A673 (cell line): ENCODE measurements at regions not wholly inside any gene's neighbourhood (a gene's known extent, or its start where the extent isn't known, plus 50 kb on each side); places are given as distances from the start of the nearest gene placed in this dataset.

Experiments used
- EZH2 ChIP-seq: fragments of 200-600 bp; sonication (generic); IDR thresholded peaks from 2 replicates; pipeline ENCODE4 v1.6.1; 2017; ENCODE audit warnings: borderline replicate concordance, low read depth, mild to moderate bottlenecking, mixed read lengths, antibody characterized with exemption, low read length; ENCODE audit not compliant: poor library complexity, severe bottlenecking
- TF ChIP-seq, protein P1 (sequence below): fragments of 300-800, 200-600 bp; sonication (generic); conservative IDR thresholded peaks from 2 replicates; pipeline ENCODE4 v1.5.1; 2017; ENCODE audit warnings: low read depth, mild to moderate bottlenecking, antibody characterized with exemption, low read length, moderate library complexity, mixed read lengths

DNA sequence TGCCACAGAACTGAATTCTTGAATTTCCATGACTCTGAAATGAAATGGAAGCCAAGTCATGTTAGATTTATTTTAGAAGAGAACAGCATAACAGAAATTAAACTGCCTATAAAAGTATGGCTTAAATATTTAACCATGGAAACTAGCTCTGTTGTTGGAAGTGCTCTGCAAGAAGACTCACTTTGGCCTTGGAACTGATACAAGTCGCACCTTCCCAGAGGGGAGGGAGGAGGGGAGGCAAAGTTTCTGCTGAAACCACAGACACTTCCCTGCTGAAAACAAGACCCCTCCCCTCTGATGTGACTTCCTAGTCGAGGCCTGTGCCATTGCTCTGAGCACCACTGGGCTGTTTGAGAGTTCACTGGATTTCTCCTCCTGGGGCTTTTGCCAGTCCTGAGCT lies 72.1 kb downstream of the OR13A1 start:
- TF ChIP-seq, protein P1, sequence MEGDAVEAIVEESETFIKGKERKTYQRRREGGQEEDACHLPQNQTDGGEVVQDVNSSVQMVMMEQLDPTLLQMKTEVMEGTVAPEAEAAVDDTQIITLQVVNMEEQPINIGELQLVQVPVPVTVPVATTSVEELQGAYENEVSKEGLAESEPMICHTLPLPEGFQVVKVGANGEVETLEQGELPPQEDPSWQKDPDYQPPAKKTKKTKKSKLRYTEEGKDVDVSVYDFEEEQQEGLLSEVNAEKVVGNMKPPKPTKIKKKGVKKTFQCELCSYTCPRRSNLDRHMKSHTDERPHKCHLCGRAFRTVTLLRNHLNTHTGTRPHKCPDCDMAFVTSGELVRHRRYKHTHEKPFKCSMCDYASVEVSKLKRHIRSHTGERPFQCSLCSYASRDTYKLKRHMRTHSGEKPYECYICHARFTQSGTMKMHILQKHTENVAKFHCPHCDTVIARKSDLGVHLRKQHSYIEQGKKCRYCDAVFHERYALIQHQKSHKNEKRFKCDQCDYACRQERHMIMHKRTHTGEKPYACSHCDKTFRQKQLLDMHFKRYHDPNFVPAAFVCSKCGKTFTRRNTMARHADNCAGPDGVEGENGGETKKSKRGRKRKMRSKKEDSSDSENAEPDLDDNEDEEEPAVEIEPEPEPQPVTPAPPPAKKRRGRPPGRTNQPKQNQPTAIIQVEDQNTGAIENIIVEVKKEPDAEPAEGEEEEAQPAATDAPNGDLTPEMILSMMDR: no peak
- TF ChIP-seq EZH2: no peak
